ENCODE measurements at regions not wholly inside any gene's neighbourhood (a gene's known extent, or its start where the extent isn't known, plus 50 kb on each side); places are given as distances from the start of the nearest gene placed in this dataset.
"Not testable (repeated sequence)": the region's sequence is repeated elsewhere in the genome, so short reads cannot be mapped to it uniquely, and the experiment has no call there.

GRCh38 chr4:115485402-115485801 is 372.0 kb upstream of the NDST4 start:
- in situ Hi-C loops (cut with HindIII; ENCODE audit: low pct_ligation_motif_present, low sequenced_read_pairs), result no loop called here
- DNase-seq, result no peak
- no peak overlapping the region for H3K4me3 ChIP-seq (ENCODE audit: low read depth, low read length)
- no peak for TF ChIP-seq CTCF (IDR thresholded peaks at IDR 0.05; ENCODE audit: low read depth, low read length, missing control alignments)
- H3K27me3 ChIP-seq (replicated peaks), result no peaks in the 10 kb centered on the region
- H3K36me3 ChIP-seq (replicated peaks), result no peaks in the 10 kb centered on the region
- no peak overlapping the region for H3K27ac ChIP-seq

GRCh38 chr4:115484479-115484878 is 371.1 kb upstream of the NDST4 start:
- no peaks in the 10 kb centered on the region for H3K27me3 ChIP-seq (replicated peaks)
- no peaks in the 10 kb centered on the region for H3K36me3 ChIP-seq (replicated peaks)
- in situ Hi-C loops (cut with HindIII; ENCODE audit: low pct_ligation_motif_present, low sequenced_read_pairs), result no loop called here
- H3K4me3 ChIP-seq (ENCODE audit: low read depth, low read length), result no peak overlapping the region
- TF ChIP-seq CTCF (IDR thresholded peaks at IDR 0.05; ENCODE audit: low read depth, low read length, missing control alignments), result no peak
- H3K27ac ChIP-seq, result no peak overlapping the region
- no peak for DNase-seq

GRCh38 chr4:115470763-115471162 is 357.3 kb upstream of the NDST4 start:
- Histone ChIP-seq H3K4me3 (ENCODE audit: low read depth, low read length) (no peak overlapping the region), H3K27ac (no peak overlapping the region), H3K36me3 (replicated peaks) (no peaks in the 10 kb centered on the region), H3K27me3 (replicated peaks) (no peaks in the 10 kb centered on the region)
- in situ Hi-C loops (cut with HindIII; ENCODE audit: low pct_ligation_motif_present, low sequenced_read_pairs), result no loop called here
- DNase-seq, result no peak
- no peak for TF ChIP-seq CTCF (IDR thresholded peaks at IDR 0.05; ENCODE audit: low read depth, low read length, missing control alignments)

GRCh38 chr4:115459301-115459700 is 345.9 kb upstream of the NDST4 start:
- in situ Hi-C loops (cut with HindIII; ENCODE audit: low pct_ligation_motif_present, low sequenced_read_pairs); H3K4me3 ChIP-seq (ENCODE audit: low read depth, low read length); H3K27ac ChIP-seq; H3K36me3 ChIP-seq (replicated peaks); DNase-seq; H3K27me3 ChIP-seq (replicated peaks): not testable (repeated sequence)

- in situ Hi-C loops (cut with HindIII; ENCODE audit: low pct_ligation_motif_present, low sequenced_read_pairs), result no loop called here
- Histone ChIP-seq H3K4me3 (ENCODE audit: low read depth, low read length) (no peak overlapping the region), H3K27me3 (replicated peaks) (no peaks in the 10 kb centered on the region), H3K36me3 (replicated peaks) (no peaks in the 10 kb centered on the region), H3K27ac (no peak overlapping the region)
- TF ChIP-seq CTCF (IDR thresholded peaks at IDR 0.05; ENCODE audit: low read depth, low read length, missing control alignments), result no peak
- DNase-seq, result no peak
These were observed 342.8 kb upstream of the NDST4 start for GRCh38 chr4:115456231-115456630.

GRCh38 chr4:115454228-115454627 is 340.8 kb upstream of the NDST4 start:
- TF ChIP-seq CTCF (IDR thresholded peaks at IDR 0.05; ENCODE audit: low read depth, low read length, missing control alignments), result no peak
- no peak overlapping the region for H3K27ac ChIP-seq
- no peaks in the 10 kb centered on the region for H3K36me3 ChIP-seq (replicated peaks)
- no peak overlapping the region for H3K4me3 ChIP-seq (ENCODE audit: low read depth, low read length)
- DNase-seq, result no peak
- in situ Hi-C loops (cut with HindIII; ENCODE audit: low pct_ligation_motif_present, low sequenced_read_pairs), result no loop called here
- no peaks in the 10 kb centered on the region for H3K27me3 ChIP-seq (replicated peaks)

Measured in brain microvascular endothelial cell (primary cell).